ENCODE measurements at regions not wholly inside any gene's neighbourhood (a gene's known extent, or its start where the extent isn't known, plus 50 kb on each side); places are given as distances from the start of the nearest gene placed in this dataset.

DNA sequence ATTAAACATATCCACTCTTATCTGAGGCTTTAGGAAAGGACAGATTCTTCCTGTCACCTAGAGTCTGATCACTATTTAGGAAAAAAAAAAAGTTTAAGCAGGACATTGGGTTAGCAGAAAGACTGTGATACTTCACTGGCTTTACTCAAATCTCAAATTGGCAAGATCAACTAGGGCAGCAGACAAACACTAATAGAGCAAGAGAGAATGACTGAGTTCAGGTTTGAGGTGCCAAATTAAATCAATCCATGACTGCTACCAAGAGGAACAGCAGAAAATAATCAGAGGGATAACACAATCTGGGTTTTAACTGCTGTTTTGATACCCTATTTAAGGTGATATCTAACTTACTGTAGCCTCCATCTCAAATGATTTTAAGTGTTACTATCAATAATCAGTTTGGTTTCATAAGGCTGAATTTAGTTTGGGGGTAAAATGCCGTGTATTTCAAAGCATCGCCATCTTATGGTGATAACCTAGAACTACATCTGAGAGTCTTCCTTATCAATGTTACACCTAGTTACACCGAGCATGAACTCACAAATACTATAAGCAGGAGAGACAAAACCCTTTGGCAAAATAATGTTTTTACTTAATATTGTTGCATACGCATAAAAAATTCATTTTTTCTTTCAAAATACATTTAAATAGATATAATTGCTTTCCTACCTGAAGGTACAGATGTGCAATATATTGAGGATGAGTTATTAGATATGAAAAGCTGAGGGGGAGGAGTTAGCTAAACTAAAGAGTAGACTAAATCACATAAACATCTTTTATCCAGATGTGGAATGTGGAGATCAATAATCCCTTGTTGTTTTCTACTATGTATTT is 286.4 kb upstream of the CDH12 start:
- peak; percentile 66 for TF ChIP-seq CTCF (conservative IDR thresholded peaks at IDR 0.05)
- TF ChIP-seq EZH2 (IDR thresholded peaks at IDR 0.05; ENCODE audit: low read depth): no peak

Measured in PC-9 (cell line).